D721Med (cell line): ENCODE measurements at regions not wholly inside any gene's neighbourhood (a gene's known extent, or its start where the extent isn't known, plus 50 kb on each side); places are given as distances from the start of the nearest gene placed in this dataset.
"Not testable (repeated sequence)": the region's sequence is repeated elsewhere in the genome, so short reads cannot be mapped to it uniquely, and the experiment has no call there.

Experiments
- DNase-seq: peaks from one replicate; pipeline ENCODE4 v3.0.0; 2011; ENCODE audit warnings: low spot score; ENCODE audit not compliant: insufficient read length
- FAIRE-seq: peaks from 2 replicates; lab custom pipeline; 2011; peaks lifted over from hg19 to GRCh38; lab: Jason Lieb, UNC
- CTCF ChIP-seq: IDR thresholded peaks from 2 replicates; pipeline ENCODE4 v1.5.1; 2012; ENCODE audit warnings: mild to moderate bottlenecking, control low read depth; ENCODE audit not compliant: insufficient read depth; ENCODE audit errors: missing control alignments

GRCh38 chr12:87556985-87557384 lies 472.2 kb downstream of the C12orf50 start:
- FAIRE-seq (no peak), DNase-seq (no peak)
- TF ChIP-seq CTCF: no peak

- not testable (repeated sequence) for DNase-seq, FAIRE-seq
Measured at GRCh38 chr12:87531213-87531612, 498.0 kb downstream of the C12orf50 start.

DNA sequence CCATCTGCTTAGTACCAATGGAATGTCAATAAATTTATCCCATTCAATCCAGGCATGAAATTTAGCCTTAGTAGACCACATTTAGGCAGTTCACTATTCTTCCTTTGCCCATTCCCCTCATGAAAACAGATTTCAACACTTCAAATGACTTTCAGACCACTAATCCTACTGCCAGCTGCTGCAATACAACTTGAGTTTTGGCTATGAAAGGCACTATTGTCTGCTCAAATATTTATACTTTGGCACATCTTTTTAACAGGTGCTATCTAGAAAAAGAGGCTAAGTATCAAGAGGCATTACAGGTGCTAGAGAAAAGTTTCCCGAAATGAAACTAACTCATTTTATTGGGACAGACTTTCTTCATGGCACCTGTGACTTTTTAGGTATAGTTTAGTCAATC lies 499.8 kb downstream of the C12orf50 start:
- FAIRE-seq: no peak
- no peak for TF ChIP-seq CTCF
- DNase-seq: no peak

DNA sequence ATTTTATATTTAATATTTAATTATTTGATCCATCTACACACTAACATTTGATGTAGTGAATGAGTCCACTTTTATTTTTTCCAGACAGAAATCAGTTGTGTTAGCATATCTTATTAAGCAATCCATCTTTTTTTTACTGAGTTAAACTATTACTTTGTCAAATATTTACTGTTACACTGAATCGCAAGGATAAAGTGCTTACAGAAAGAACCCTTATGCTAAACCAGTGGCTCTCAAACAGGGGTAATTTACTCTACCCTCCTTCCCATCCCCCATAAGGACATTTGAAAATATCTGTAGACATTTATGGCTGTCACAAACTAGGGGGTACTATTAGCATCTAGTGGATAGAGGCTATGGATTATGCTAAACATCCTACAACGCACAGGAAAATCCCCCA lies 508.2 kb downstream of the C12orf50 start:
- TF ChIP-seq CTCF: no peak
- no peak for FAIRE-seq
- no peak for DNase-seq

DNA sequence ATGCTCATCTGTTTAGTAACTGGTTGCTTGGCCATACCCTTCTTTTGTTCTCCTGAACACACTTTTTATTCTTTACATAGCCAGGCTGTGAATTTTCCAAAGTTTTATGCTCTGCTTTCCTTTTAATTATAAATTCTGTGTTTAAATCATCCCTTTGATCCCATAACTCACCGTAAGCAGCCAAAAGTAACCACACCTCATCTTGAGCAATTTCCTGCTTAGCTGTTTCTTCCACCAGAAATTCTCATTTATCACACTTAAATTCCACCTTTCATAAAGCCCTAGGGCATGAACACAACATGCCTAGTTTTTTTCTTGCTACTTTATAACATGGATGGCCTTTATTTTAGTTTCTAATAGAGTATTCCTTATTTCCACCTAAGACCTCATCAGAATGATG lies 510.7 kb downstream of the C12orf50 start:
- DNase-seq (no peak), FAIRE-seq (no peak)
- TF ChIP-seq CTCF: no peak

DNA sequence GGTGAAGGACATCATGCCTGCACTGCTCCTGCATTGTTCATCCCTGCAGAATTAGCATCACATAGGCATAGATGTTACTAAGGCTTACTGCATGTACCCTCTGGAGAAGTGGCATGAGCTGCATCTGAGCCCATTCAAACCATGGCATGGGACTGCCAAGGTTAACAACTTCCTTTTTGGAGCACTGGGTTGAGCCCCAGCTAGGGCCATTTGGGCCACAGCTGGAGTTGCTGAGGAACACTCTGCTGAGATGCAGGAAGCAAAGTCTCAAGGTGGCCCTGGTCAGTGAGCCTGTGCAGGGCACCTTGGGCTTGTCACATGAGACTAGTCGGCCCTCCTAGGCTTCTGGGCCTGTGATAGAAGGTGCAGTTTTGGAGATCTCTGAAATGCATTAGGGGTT lies 511.2 kb downstream of the C12orf50 start:
- DNase-seq (no peak), FAIRE-seq (no peak)
- TF ChIP-seq CTCF: no peak

- TF ChIP-seq CTCF: no peak
- no peak for FAIRE-seq
- DNase-seq: no peak
Measured at GRCh38 chr12:87513536-87514280, 515.5 kb downstream of the C12orf50 start.

DNA sequence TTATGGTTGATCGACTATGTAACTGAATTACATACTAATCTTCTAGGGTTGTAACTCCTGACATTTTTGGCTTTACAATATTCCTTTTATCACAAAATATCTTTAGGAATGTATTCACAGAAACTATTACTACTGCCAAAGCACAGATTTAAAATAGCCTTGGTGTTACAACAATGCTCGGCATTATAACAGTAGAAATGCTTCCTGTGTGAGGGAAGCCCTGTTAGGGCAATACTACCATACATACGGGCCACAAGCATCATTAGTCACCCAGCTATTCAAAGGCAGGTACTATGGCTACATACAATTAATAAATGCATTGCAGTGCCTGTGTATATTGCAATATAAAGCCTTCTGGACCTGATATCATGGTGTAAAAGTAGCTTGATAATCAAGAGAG lies 517.8 kb downstream of the C12orf50 start:
- no peak for FAIRE-seq

More for the DNA sequence above, 517.8 kb downstream of the C12orf50 start:
- TF ChIP-seq CTCF: no peak
- no peak for DNase-seq
